ENCODE measurements at regions not wholly inside any gene's neighbourhood (a gene's known extent, or its start where the extent isn't known, plus 50 kb on each side); places are given as distances from the start of the nearest gene placed in this dataset.

DNA sequence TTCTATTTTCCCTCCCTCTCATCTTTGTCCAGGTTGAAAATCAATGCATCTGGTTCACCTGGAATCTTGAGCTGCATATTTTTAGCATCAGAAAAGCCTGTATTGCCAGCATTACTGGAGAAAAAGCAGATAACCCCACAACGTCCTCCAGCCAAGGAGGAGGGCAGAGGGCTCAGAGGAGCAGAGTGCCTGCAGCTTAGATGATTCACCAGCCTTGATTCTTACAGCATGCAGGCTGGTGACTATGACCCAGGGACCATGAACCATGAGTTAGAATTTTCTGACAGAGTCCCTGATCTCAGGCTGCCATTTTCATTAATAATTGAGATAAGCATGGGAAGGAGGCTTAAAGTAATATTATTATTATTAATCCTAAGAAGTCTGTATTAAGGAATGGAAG is 278.2 kb downstream of the BRINP1 start:
- Histone ChIP-seq H3K36me3 (ENCODE audit: control insufficient read depth, insufficient read depth, low read length) (no peaks in the 10 kb centered on the region), H3K9me3 (ENCODE audit: control insufficient read depth, insufficient read depth, low read length) (no peaks in the 10 kb centered on the region), H3K27me3 (ENCODE audit: control insufficient read depth, insufficient read depth, low read length) (no peaks in the 10 kb centered on the region), H3K4me1 (ENCODE audit: control insufficient read depth, insufficient read depth, low read length) (no peaks in the 10 kb centered on the region), H3K4me3 (ENCODE audit: low read length) (no peak overlapping the region), H3K27ac (ENCODE audit: low read length) (no peak overlapping the region)
- intact Hi-C loops (cut with micrococcal nuclease): no loop called here
- H3K27me3 Mint-ChIP-seq (ENCODE audit: low read depth in 2 of 2): no peaks in the 10 kb centered on the region
- TF ChIP-seq, protein P1, sequence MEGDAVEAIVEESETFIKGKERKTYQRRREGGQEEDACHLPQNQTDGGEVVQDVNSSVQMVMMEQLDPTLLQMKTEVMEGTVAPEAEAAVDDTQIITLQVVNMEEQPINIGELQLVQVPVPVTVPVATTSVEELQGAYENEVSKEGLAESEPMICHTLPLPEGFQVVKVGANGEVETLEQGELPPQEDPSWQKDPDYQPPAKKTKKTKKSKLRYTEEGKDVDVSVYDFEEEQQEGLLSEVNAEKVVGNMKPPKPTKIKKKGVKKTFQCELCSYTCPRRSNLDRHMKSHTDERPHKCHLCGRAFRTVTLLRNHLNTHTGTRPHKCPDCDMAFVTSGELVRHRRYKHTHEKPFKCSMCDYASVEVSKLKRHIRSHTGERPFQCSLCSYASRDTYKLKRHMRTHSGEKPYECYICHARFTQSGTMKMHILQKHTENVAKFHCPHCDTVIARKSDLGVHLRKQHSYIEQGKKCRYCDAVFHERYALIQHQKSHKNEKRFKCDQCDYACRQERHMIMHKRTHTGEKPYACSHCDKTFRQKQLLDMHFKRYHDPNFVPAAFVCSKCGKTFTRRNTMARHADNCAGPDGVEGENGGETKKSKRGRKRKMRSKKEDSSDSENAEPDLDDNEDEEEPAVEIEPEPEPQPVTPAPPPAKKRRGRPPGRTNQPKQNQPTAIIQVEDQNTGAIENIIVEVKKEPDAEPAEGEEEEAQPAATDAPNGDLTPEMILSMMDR (IDR thresholded peaks at IDR 0.05): no peak
- no peak overlapping the region for H3K27ac Mint-ChIP-seq
- H3K9me3 Mint-ChIP-seq: peaks cover 12% of the 10 kb centered on the region in 2 donors
- 36% methylated on average over 1 of the region's 1 CpG for WGBS (ENCODE audit: insufficient coverage)
- DNase-seq: no peak
- ATAC-seq: no peak
- H3K4me3 Mint-ChIP-seq: no peak overlapping the region
- H3K4me1 Mint-ChIP-seq: no peaks in the 10 kb centered on the region
- no peaks in the 10 kb centered on the region for H3K36me3 Mint-ChIP-seq

DNA sequence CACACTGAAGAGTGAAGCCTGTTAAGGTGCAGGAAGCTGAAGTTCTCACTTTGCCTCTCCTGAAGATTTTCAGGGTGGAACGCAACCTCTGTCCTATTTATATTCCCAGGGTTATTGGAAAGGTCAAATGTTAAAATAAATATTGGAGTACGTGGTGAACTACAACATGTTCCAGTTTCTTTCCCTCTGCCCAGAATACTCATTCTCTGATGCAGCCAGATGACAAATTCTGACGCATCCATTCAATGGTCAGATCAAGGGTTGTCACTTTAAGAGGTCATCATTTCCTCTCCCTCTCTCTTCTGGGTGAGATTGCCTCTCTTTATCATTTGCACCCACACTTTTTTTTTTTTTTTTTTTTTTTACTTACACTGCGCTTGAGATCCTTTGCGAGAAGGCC is 277.1 kb downstream of the BRINP1 start:
- no peaks in the 10 kb centered on the region for H3K27me3 Mint-ChIP-seq (ENCODE audit: low read depth in 2 of 2)
- no peak overlapping the region for H3K27ac ChIP-seq (ENCODE audit: low read length)
- H3K36me3 ChIP-seq (ENCODE audit: control insufficient read depth, insufficient read depth, low read length): no peaks in the 10 kb centered on the region
- H3K27me3 ChIP-seq (ENCODE audit: control insufficient read depth, insufficient read depth, low read length): no peaks in the 10 kb centered on the region
- no peaks in the 10 kb centered on the region for H3K4me1 Mint-ChIP-seq
- no peak overlapping the region for H3K4me3 ChIP-seq (ENCODE audit: low read length)
- intact Hi-C loops (cut with micrococcal nuclease): no loop called here
- DNase-seq (no peak), ATAC-seq (no peak)
- no peaks in the 10 kb centered on the region for H3K9me3 ChIP-seq (ENCODE audit: control insufficient read depth, insufficient read depth, low read length)
- no peaks in the 10 kb centered on the region for H3K36me3 Mint-ChIP-seq
- H3K4me3 Mint-ChIP-seq: no peak overlapping the region
- H3K27ac Mint-ChIP-seq: no peak overlapping the region
- WGBS (ENCODE audit: insufficient coverage): 91% methylated on average over 1 of the region's 5 CpGs
- TF ChIP-seq, protein P1 (IDR thresholded peaks at IDR 0.05): no peak
- peaks cover 8 to 12% of the 10 kb centered on the region in 2 donors for H3K9me3 Mint-ChIP-seq
- no peaks in the 10 kb centered on the region for H3K4me1 ChIP-seq (ENCODE audit: control insufficient read depth, insufficient read depth, low read length)

DNA sequence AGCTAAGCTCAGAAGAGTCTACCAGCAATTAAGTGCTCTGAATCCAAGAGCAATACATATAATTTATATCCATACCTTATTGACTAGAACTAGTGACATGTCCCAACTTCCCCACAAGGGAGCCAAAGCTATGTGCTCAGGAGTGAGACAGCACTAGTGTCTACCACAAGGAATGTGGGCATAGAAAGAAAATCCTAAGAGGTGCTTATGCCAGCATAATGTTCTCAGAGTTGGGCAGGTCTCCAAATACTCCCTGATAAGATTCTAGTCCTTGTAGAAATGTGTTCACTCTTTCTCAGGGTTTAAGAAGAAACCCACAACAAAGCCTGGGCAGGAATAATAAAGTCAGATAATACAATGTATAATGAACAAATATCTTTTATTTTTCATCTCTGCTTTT is 275.1 kb downstream of the BRINP1 start:
- ATAC-seq: no peak
- Mint-ChIP-seq H3K27me3 (ENCODE audit: low read depth in 2 of 2) (no peaks in the 10 kb centered on the region), H3K36me3 (no peaks in the 10 kb centered on the region), H3K9me3 (peaks cover 6 to 9% of the 10 kb centered on the region in 2 donors), H3K4me1 (no peaks in the 10 kb centered on the region), H3K4me3 (no peak overlapping the region), H3K27ac (no peak overlapping the region)
- no peak for DNase-seq
- Histone ChIP-seq H3K27ac (ENCODE audit: low read length) (no peak overlapping the region), H3K4me1 (ENCODE audit: control insufficient read depth, insufficient read depth, low read length) (no peaks in the 10 kb centered on the region), H3K36me3 (ENCODE audit: control insufficient read depth, insufficient read depth, low read length) (no peaks in the 10 kb centered on the region), H3K27me3 (ENCODE audit: control insufficient read depth, insufficient read depth, low read length) (no peaks in the 10 kb centered on the region), H3K4me3 (ENCODE audit: low read length) (no peak overlapping the region), H3K9me3 (ENCODE audit: control insufficient read depth, insufficient read depth, low read length) (no peaks in the 10 kb centered on the region)
- TF ChIP-seq, protein P1 (IDR thresholded peaks at IDR 0.05): no peak
- intact Hi-C loops (cut with micrococcal nuclease): no loop called here

DNA sequence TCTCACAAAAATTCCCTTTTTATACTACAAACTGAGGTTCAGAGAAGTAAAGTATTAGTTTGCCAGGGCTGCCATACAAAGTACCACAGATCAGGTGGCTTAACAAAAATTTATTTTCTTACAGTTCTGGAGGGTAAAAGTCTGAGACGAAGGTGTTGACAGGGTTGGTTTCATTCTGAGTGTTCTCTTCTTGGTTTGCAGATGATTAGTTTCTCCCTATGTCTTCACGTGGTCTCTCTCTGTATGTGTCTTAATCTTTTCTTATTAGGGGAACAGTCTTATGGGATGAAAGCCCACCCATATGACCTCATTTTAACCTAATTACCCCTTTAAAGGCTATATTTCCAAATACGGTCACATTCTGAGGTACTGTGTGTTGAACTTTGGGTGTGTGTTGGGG is 274.2 kb downstream of the BRINP1 start:
- H3K36me3 ChIP-seq (ENCODE audit: control insufficient read depth, insufficient read depth, low read length): no peaks in the 10 kb centered on the region
- Mint-ChIP-seq H3K36me3 (no peaks in the 10 kb centered on the region), H3K27ac (no peak overlapping the region), H3K27me3 (ENCODE audit: low read depth in 2 of 2) (no peaks in the 10 kb centered on the region), H3K4me3 (no peak overlapping the region), H3K4me1 (no peaks in the 10 kb centered on the region), H3K9me3 (peaks cover 7 to 11% of the 10 kb centered on the region in 2 donors)
- 60% methylated on average over 1 of the region's 3 CpGs for WGBS (ENCODE audit: insufficient coverage)
- H3K9me3 ChIP-seq (ENCODE audit: control insufficient read depth, insufficient read depth, low read length): no peaks in the 10 kb centered on the region
- no peaks in the 10 kb centered on the region for H3K4me1 ChIP-seq (ENCODE audit: control insufficient read depth, insufficient read depth, low read length)
- DNase-seq: no peak
- TF ChIP-seq, protein P1 (IDR thresholded peaks at IDR 0.05): no peak
- H3K4me3 ChIP-seq (ENCODE audit: low read length): no peak overlapping the region
- intact Hi-C loops (cut with micrococcal nuclease): no loop called here
- H3K27me3 ChIP-seq (ENCODE audit: control insufficient read depth, insufficient read depth, low read length): no peaks in the 10 kb centered on the region
- no peak overlapping the region for H3K27ac ChIP-seq (ENCODE audit: low read length)
- no peak for ATAC-seq

All from natural killer cell (primary cell).